GM12878 (cell line): ENCODE measurements at regions not wholly inside any gene's neighbourhood (a gene's known extent, or its start where the extent isn't known, plus 50 kb on each side); places are given as distances from the start of the nearest gene placed in this dataset.

ENCODE experiments used
- ATAC-seq: fragments of 200-7000 bp; cut with Tn5 transposase; 3 replicates; pipeline ENCODE4 v1.9.1; 2020; ENCODE audit warnings: mild to moderate bottlenecking, moderate library complexity
- BruUV-seq: library from RNA; stranded (reverse); fragments of 400-500 nt; replicated peaks from 2 replicates; lab custom pipeline; 2021; lab: Mats Ljungman, UMichigan
- CTCF ChIA-PET: fragments of 300-600 bp; sonication (Branson Sonifier 250); formaldehyde crosslinking; extraction: SDS; loops from one replicate; lab custom pipeline; 2021; ENCODE audit warnings: inconsistent platforms; lab: Yijun Ruan, JAX
- POLR2A ChIA-PET: fragments of 350-600 bp; formaldehyde crosslinking; extraction: SDS; loops from one replicate; lab custom pipeline; 2021; ENCODE audit warnings: inconsistent platforms; lab: Charles Lee
- RAD21 ChIA-PET: fragments of 300-600 bp; sonication (Branson Sonifier 250); formaldehyde crosslinking; loops from one replicate; lab custom pipeline; 2023; ENCODE audit warnings: antibody characterized with exemption; ENCODE audit not compliant: unreplicated experiment; lab: Charles Lee
- SMC1A ChIA-PET: fragments of 300-600 bp; sonication (Branson Sonifier 250); formaldehyde crosslinking; loops from one replicate; lab custom pipeline; 2023; ENCODE audit not compliant: unreplicated experiment, uncharacterized antibody; lab: Charles Lee
- DNase-seq: peaks from one replicate; pipeline ENCODE4 v3.0.0-alpha.2; 2011; ENCODE audit warnings: low read depth, low spot score
- FAIRE-seq: peaks from 3 replicates; lab custom pipeline; 2011; peaks lifted over from hg19 to GRCh38; lab: Jason Lieb, UNC
- H2AFZ ChIP-seq: 2 replicates; pipeline ENCODE4 v1.6.0; 2011; ENCODE audit warnings: low read depth, low read length, control low read depth; ENCODE audit not compliant: control insufficient read depth
- H3K27ac ChIP-seq: 2 replicates; pipeline ENCODE4 v1.5.1; 2011; ENCODE audit warnings: control low read depth; ENCODE audit not compliant: control insufficient read depth, insufficient read depth
- H3K27me3 ChIP-seq, 2 experiments: replicated peaks in 1 of 2; 2 replicates each; pipeline versions ENCODE4 v1.6.0 to v1.6.1; 2011; ENCODE audit warnings: low read length in 1 of 2; ENCODE audit not compliant: control insufficient read depth in 2 of 2, insufficient read depth in 2 of 2
- H3K36me3 ChIP-seq, 2 experiments: 2 replicates each; pipeline ENCODE4 v1.5.1; 2011; ENCODE audit warnings: low read length in 1 of 2; ENCODE audit not compliant: control insufficient read depth in 2 of 2, insufficient read depth in 2 of 2
- H3K4me1 ChIP-seq: 2 replicates; pipeline ENCODE4 v1.6.1; 2011; ENCODE audit warnings: mild to moderate bottlenecking, low read length, moderate library complexity, mixed read lengths; ENCODE audit not compliant: control insufficient read depth, insufficient read depth
- H3K4me2 ChIP-seq: 2 replicates; pipeline ENCODE4 v1.6.0; 2011; ENCODE audit warnings: control low read depth; ENCODE audit not compliant: control insufficient read depth, insufficient read depth
- H3K4me3 ChIP-seq: fragments of 200-600 bp; sonication (generic); 2 replicates; pipeline ENCODE4 v1.5.1; 2016
- H3K79me2 ChIP-seq: 2 replicates; pipeline ENCODE4 v1.6.0; 2011; ENCODE audit warnings: low read length; ENCODE audit not compliant: control insufficient read depth, insufficient read depth
- H3K9ac ChIP-seq: 2 replicates; pipeline ENCODE4 v1.8.0; 2011; ENCODE audit warnings: low read length, control low read depth, mixed read lengths; ENCODE audit not compliant: control insufficient read depth, insufficient read depth
- H3K9me3 ChIP-seq: replicated peaks from 3 replicates; pipeline ENCODE4 v1.5.1; 2011; ENCODE audit warnings: mild to moderate bottlenecking, low read length; ENCODE audit not compliant: control insufficient read depth, insufficient read depth
- H4K20me1 ChIP-seq: 2 replicates; pipeline ENCODE4 v1.6.0; 2011; ENCODE audit not compliant: control insufficient read depth, insufficient read depth
- FOS ChIP-seq: IDR thresholded peaks from 3 replicates; pipeline ENCODE4 v1.6.1; 2011; ENCODE audit warnings: borderline replicate concordance; ENCODE audit not compliant: insufficient read length; ENCODE audit errors: extremely low read depth
- GABPA ChIP-seq: IDR thresholded peaks from 2 replicates; pipeline ENCODE4 v1.6.1; 2014; ENCODE audit warnings: antibody characterized with exemption, low read depth, mild to moderate bottlenecking, inconsistent platforms
- KAT2A ChIP-seq: conservative IDR thresholded peaks from 2 replicates; pipeline ENCODE4 v1.6.1; 2011; ENCODE audit warnings: low read depth, low read length; ENCODE audit not compliant: control insufficient read depth
- NFXL1 ChIP-seq: fragments of 450-650 bp; IDR thresholded peaks from 2 replicates; pipeline ENCODE4 v1.6.1; 2017; ENCODE audit warnings: antibody characterized with exemption, mild to moderate bottlenecking, borderline replicate concordance
- RB1 ChIP-seq: fragments of 450-650 bp; formaldehyde crosslinking; IDR thresholded peaks from 2 replicates; pipeline ENCODE4 v1.6.1; 2017; ENCODE audit warnings: mild to moderate bottlenecking, borderline replicate concordance
- RCOR1 ChIP-seq: conservative IDR thresholded peaks from 2 replicates; pipeline ENCODE4 v1.6.1; 2012; ENCODE audit warnings: low read depth, low read length, improper control_type of control experiment
- TARDBP ChIP-seq: IDR thresholded peaks from 2 replicates; pipeline ENCODE4 v1.6.1; 2016; ENCODE audit warnings: borderline replicate concordance
- WGBS: methylation state at CpG from one replicate; pipeline ENCODE4 v1.1.6; 2016; ENCODE audit warnings: low lambda C conversion rate; ENCODE audit not compliant: insufficient replicate concordance, insufficient coverage; ENCODE audit errors: missing lambda C conversion rate; 5-methylcytosine and 5-hydroxymethylcytosine counted together
- in situ Hi-C: fragments of 300-500 bp; cut with MboI; formaldehyde crosslinking; loops from 9 replicates; pipeline ENCODE4 v1.14.3; 2018; ENCODE audit warnings: mixed read lengths
- intact Hi-C: fragments of 100-400 bp; cut with micrococcal nuclease; formaldehyde crosslinking; loops from one replicate; pipeline ENCODE4 v1.14.2; 2022; ENCODE audit not compliant: unreplicated experiment
- TF ChIP-seq, protein P1 (sequence below): fragments of 450-650 bp; formaldehyde crosslinking; IDR thresholded peaks from 2 replicates; pipeline ENCODE4 v1.4.0; 2022; ENCODE audit warnings: mild to moderate bottlenecking, moderate library complexity
- TF ChIP-seq, protein P2 (sequence below): IDR thresholded peaks from 2 replicates; pipeline ENCODE4 v1.6.1; 2012; ENCODE audit warnings: low read depth, low read length, improper control_type of control experiment
- TF ChIP-seq, protein P3 (sequence below): IDR thresholded peaks from 2 replicates; pipeline ENCODE4 v1.6.1; 2012; ENCODE audit warnings: improper control_type of control experiment, low read depth, low read length; ENCODE audit not compliant: insufficient replicate concordance

DNA sequence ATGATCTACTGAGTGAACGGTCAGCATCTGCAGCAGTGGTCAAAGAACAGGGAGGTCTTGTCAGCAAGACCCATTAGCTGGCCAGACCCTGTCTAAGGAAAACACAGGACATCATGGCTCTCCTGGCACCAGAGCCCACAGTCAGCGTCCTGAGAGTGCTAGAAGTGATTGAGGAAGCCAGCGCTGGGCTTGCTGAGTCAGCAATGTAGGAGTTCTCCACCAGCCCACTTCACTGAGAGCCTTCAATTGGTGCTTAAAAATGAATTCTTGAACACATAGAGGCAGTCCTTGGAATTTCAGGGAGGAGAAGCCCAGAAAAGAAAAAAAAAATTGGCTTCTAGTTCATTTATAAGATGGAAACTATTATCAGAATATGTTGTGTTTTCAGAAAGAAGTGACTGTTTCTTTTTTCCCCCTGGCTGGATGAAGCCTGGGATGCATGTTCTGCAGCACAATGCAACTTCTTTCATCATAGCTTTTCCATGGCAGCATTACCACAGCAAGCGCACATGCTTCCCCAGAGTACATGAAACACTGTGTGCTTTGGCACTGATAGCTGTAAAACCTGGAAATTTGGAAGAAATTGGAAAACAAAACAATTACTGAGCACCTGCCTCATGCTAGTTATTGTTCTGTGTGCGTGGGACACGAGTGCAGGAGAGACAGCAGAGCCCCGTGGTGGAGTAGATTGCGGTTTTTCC is 899.9 kb downstream of the C6orf118 start (continued):
- TF ChIP-seq, protein P1, sequence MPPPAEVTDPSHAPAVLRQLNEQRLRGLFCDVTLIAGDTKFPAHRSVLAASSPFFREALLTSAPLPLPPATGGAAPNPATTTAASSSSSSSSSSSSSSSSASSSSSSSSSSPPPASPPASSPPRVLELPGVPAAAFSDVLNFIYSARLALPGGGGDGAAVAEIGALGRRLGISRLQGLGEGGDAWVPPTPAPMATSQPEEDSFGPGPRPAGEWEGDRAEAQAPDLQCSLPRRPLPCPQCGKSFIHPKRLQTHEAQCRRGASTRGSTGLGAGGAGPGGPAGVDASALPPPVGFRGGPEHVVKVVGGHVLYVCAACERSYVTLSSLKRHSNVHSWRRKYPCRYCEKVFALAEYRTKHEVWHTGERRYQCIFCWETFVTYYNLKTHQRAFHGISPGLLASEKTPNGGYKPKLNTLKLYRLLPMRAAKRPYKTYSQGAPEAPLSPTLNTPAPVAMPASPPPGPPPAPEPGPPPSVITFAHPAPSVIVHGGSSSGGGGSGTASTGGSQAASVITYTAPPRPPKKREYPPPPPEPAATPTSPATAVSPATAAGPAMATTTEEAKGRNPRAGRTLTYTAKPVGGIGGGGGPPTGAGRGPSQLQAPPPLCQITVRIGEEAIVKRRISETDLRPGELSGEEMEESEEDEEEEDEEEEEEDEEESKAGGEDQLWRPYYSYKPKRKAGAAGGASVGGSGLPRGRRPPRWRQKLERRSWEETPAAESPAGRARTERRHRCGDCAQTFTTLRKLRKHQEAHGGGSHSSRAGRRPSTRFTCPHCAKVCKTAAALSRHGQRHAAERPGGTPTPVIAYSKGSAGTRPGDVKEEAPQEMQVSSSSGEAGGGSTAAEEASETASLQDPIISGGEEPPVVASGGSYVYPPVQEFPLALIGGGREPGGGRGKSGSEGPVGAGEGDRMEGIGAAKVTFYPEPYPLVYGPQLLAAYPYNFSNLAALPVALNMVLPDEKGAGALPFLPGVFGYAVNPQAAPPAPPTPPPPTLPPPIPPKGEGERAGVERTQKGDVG (CRISPR knock-in tag), result no peak
- TF ChIP-seq NFXL1, result no peak
- no peak for TF ChIP-seq TARDBP
- TF ChIP-seq RCOR1, result no peak
- no peak for TF ChIP-seq RB1

DNA sequence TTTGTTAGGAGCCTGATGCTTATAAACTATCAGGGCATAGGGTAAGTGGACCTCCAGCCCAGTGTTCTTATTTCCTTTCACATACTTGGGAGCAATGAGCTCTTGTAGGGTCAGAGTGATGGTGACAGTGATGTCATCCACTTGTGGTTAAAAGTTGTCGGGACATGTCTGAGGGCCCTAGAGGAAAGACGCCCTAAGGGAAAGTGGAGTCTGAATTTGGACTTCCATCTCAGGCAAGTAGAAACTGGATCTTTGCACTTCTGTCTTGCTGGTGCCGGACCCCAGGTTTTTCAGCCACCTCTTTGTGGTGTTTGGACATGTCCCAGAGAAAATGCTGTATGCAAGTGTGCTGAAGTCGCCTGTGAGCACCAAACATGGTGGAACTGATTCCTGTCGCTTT is 900.5 kb downstream of the C6orf118 start:
- DNase-seq, result no peak
- Histone ChIP-seq H3K27me3 (no peaks in the 10 kb centered on the region), H3K36me3 (no peaks in the 10 kb centered on the region), H3K79me2 (no peaks in the 10 kb centered on the region), H3K27ac (no peak overlapping the region), H3K4me1 (no peaks in the 10 kb centered on the region), H2AFZ (no peak overlapping the region), H3K4me2 (no peak overlapping the region), H4K20me1 (no peaks in the 10 kb centered on the region), H3K9ac (no peak overlapping the region), H3K9me3 (no peaks in the 10 kb centered on the region), H3K4me3 (no peak overlapping the region)
- SMC1A ChIA-PET, result interaction anchor here (1.0 kb wide), 1 partner anchor 204 kb away, joined by 3 read pairs; no protein-coding TSS in a partner anchor
- ATAC-seq, result no peak
- WGBS, result 12% methylated on average over 5 of the region's 5 CpGs
- intact Hi-C loops (no loop called here), in situ Hi-C loops (no loop called here)
- BruUV-seq, result no TSS peak
- no peak for FAIRE-seq
- CTCF ChIA-PET, result no interaction called here
- POLR2A ChIA-PET, result no interaction called here
- RAD21 ChIA-PET, result no interaction called here
- no peak for TF ChIP-seq FOS
- TF ChIP-seq, protein P2, sequence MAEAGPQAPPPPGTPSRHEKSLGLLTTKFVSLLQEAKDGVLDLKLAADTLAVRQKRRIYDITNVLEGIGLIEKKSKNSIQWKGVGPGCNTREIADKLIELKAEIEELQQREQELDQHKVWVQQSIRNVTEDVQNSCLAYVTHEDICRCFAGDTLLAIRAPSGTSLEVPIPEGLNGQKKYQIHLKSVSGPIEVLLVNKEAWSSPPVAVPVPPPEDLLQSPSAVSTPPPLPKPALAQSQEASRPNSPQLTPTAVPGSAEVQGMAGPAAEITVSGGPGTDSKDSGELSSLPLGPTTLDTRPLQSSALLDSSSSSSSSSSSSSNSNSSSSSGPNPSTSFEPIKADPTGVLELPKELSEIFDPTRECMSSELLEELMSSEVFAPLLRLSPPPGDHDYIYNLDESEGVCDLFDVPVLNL, result no peak
- TF ChIP-seq KAT2A, result no peak
- TF ChIP-seq, protein P3, sequence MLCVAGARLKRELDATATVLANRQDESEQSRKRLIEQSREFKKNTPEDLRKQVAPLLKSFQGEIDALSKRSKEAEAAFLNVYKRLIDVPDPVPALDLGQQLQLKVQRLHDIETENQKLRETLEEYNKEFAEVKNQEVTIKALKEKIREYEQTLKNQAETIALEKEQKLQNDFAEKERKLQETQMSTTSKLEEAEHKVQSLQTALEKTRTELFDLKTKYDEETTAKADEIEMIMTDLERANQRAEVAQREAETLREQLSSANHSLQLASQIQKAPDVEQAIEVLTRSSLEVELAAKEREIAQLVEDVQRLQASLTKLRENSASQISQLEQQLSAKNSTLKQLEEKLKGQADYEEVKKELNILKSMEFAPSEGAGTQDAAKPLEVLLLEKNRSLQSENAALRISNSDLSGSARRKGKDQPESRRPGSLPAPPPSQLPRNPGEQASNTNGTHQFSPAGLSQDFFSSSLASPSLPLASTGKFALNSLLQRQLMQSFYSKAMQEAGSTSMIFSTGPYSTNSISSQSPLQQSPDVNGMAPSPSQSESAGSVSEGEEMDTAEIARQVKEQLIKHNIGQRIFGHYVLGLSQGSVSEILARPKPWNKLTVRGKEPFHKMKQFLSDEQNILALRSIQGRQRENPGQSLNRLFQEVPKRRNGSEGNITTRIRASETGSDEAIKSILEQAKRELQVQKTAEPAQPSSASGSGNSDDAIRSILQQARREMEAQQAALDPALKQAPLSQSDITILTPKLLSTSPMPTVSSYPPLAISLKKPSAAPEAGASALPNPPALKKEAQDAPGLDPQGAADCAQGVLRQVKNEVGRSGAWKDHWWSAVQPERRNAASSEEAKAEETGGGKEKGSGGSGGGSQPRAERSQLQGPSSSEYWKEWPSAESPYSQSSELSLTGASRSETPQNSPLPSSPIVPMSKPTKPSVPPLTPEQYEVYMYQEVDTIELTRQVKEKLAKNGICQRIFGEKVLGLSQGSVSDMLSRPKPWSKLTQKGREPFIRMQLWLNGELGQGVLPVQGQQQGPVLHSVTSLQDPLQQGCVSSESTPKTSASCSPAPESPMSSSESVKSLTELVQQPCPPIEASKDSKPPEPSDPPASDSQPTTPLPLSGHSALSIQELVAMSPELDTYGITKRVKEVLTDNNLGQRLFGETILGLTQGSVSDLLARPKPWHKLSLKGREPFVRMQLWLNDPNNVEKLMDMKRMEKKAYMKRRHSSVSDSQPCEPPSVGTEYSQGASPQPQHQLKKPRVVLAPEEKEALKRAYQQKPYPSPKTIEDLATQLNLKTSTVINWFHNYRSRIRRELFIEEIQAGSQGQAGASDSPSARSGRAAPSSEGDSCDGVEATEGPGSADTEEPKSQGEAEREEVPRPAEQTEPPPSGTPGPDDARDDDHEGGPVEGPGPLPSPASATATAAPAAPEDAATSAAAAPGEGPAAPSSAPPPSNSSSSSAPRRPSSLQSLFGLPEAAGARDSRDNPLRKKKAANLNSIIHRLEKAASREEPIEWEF, result no peak
- TF ChIP-seq GABPA, result no peak
